Sigmoid colon (tissue), 6 donors: ENCODE measurements at regions not wholly inside any gene's neighbourhood (a gene's known extent, or its start where the extent isn't known, plus 50 kb on each side); places are given as distances from the start of the nearest gene placed in this dataset.

Experiments
- DNase-seq: peaks from one replicate; pipeline ENCODE4 v3.0.0-alpha.2; 2019
- H3K27ac ChIP-seq, 4 donors: fragments of 200-600 bp; sonication (generic); one replicate each; pipeline ENCODE4 v1.5.1; 2016 to 2019; ENCODE audit warnings: mild to moderate bottlenecking in 1 of 4
- H3K27me3 ChIP-seq, 3 donors: fragments of 200-600 bp; sonication (generic); one replicate each; pipeline ENCODE4 v1.5.1; 2019; ENCODE audit warnings: mild to moderate bottlenecking in 1 of 3
- H3K36me3 ChIP-seq, 4 donors: fragments of 200-600 bp; sonication (generic); one replicate each; pipeline ENCODE4 v1.5.1; 2016 to 2019
- H3K4me1 ChIP-seq, 4 donors: fragments of 200-600 bp; sonication (generic); one replicate each; pipeline ENCODE4 v1.5.1; 2017 to 2019
- H3K4me3 ChIP-seq, 4 donors: fragments of 200-600 bp; sonication (generic); one replicate each; pipeline ENCODE4 v1.5.1; 2017 to 2019; ENCODE audit warnings: mild to moderate bottlenecking in 2 of 4, moderate library complexity in 1 of 4
- H3K9me3 ChIP-seq, 4 donors: fragments of 200-600 bp in 3 of 4; sonication (generic) in 3 of 4; one replicate each; pipeline versions ENCODE4 v1.5.1 to v1.6.1; 2013 to 2019
- CTCF ChIP-seq, 4 experiments: fragments of 450-650 bp in 3 of 4; fragments of 200-600 bp in 1 of 4; IDR thresholded peaks; one replicate each; pipeline ENCODE4 v1.5.1; 2016 to 2019; ENCODE audit warnings: antibody characterized with exemption in 4 of 4, mild to moderate bottlenecking in 3 of 4, moderate library complexity in 2 of 4
- EP300 ChIP-seq, 4 donors: sonication (generic); formaldehyde crosslinking; IDR thresholded peaks; one replicate each; pipeline ENCODE4 v1.6.1; 2017; ENCODE audit warnings: antibody characterized with exemption in 4 of 4
- POLR2A ChIP-seq, 2 donors: fragments of 450-650 bp; IDR thresholded peaks; one replicate each; pipeline ENCODE4 v1.6.1; 2016; ENCODE audit warnings: antibody characterized with exemption in 2 of 2, mild to moderate bottlenecking in 2 of 2, moderate library complexity in 2 of 2
- POLR2AphosphoS5 ChIP-seq, 4 donors: sonication (generic); formaldehyde crosslinking; IDR thresholded peaks; one replicate each; pipeline ENCODE4 v1.6.1; 2017; ENCODE audit warnings: antibody characterized with exemption in 4 of 4
- WGBS, 2 donors: extraction: QIAGEN DNeasy Blood & Tissue Kit; methylation state at CpG; one replicate each; pipeline ENCODE4 v1.1.7; 2013; 5-methylcytosine and 5-hydroxymethylcytosine counted together
- intact Hi-C: fragments of 100-400 bp; cut with DNase I; formaldehyde crosslinking; loops from one replicate; pipeline ENCODE4 v1.15.1; 2023
- donor health status: healthy with polysubstance abuse.
- donor health status: healthy.

DNA sequence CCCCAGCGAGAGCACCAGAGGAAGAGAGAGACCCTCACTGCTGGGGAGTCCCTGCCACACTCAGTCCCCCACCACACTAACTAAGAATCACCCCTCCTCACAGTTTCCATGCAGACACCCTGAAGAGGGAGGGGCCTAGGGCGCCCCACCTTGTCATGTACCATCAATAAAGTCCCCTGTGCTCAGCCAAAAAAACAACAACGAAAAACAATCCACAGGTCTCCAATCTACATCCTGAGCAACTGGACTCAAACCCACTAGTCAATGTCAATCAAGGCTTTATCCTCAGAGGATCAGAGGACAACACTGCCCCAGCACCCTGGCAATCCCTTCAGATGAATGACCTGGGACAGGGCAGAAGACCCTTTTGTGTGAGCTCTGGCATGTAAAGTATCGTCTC is 210.1 kb upstream of the MSX2 start:
- TF ChIP-seq POLR2AphosphoS5 (IDR thresholded peaks at IDR 0.05): no peak
- no peak for TF ChIP-seq EP300 (IDR thresholded peaks at IDR 0.05)
- TF ChIP-seq POLR2A (IDR thresholded peaks at IDR 0.05): no peak
- no peak for TF ChIP-seq CTCF (IDR thresholded peaks at IDR 0.05)
- Histone ChIP-seq H3K27me3 (peaks cover 0 to 18% (median under 1%) of the 10 kb centered on the region in 3 donors), H3K36me3 (no peaks in the 10 kb centered on the region), H3K27ac (no peak overlapping the region), H3K4me1 (no peaks in the 10 kb centered on the region), H3K4me3 (no peak overlapping the region), H3K9me3 (no peaks in the 10 kb centered on the region)
- DNase-seq: no peak
- 80 to 86% methylated on average over 4 of the region's 4 CpGs for WGBS, 2 donors
- intact Hi-C loops: no loop called here

DNA sequence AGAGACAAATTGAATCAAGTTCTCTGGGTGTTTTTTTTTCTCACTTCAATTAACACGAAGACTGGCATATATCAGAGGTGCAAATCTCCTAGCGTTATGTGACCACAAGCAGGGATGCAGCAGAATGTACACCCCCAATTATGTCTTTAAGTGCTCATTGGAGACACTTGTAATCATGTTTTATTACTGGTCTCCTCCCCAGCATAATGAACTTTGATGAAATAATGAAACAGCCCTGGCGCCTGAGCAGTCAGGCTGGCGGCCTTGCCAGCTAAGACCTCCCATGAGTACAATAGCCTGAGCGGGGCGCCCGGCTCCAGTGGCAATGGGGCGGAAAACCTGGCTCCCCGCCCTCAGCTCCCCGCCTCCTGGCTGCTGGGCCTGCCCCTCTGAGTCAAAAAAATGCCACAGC is 209.4 kb upstream of the MSX2 start:
- DNase-seq: no peak
- intact Hi-C loops: no loop called here
- 29 to 74% methylated on average over 10 of the region's 10 CpGs for WGBS, 2 donors
- Histone ChIP-seq H3K27me3 (peaks cover 0 to 24% (median 6%) of the 10 kb centered on the region in 3 donors), H3K4me1 (no peaks in the 10 kb centered on the region), H3K36me3 (no peaks in the 10 kb centered on the region), H3K9me3 (no peaks in the 10 kb centered on the region), H3K4me3 (no peak overlapping the region), H3K27ac (no peak overlapping the region)
- TF ChIP-seq EP300 (IDR thresholded peaks at IDR 0.05) (no peak), CTCF (IDR thresholded peaks at IDR 0.05) (no peak), POLR2AphosphoS5 (IDR thresholded peaks at IDR 0.05) (no peak), POLR2A (IDR thresholded peaks at IDR 0.05) (no peak)

DNA sequence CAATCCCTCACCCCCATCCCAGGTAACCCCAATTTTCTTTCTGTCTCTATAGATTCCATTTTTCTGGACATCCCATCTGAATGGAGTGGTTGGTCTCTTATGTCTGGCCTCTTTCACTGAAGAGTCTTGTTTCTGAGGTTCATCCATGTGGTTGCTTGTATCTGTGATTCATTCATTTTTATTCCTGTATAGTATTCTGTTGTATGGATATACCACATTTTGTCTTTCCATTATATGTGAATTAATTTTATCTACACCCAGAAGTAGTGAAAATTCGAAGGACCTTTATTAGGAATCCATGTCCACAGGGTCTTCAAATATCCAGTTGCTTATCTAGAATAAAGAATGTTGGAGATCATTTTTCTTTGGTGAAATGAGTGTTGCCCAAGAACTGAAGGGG is 207.6 kb upstream of the MSX2 start:
- whole genome bisulfite sequencing, 2 donors: 71 to 76% methylated on average over 1 of the region's 1 CpG
- TF ChIP-seq POLR2A (IDR thresholded peaks at IDR 0.05): no peak
- TF ChIP-seq POLR2AphosphoS5 (IDR thresholded peaks at IDR 0.05): no peak
- no peak for TF ChIP-seq EP300 (IDR thresholded peaks at IDR 0.05)
- TF ChIP-seq CTCF (IDR thresholded peaks at IDR 0.05): no peak
- peaks cover 0 to 32% (median 6%) of the 10 kb centered on the region in 3 donors for H3K27me3 ChIP-seq
- H3K36me3 ChIP-seq: no peaks in the 10 kb centered on the region
- DNase-seq: no peak
- no peaks in the 10 kb centered on the region for H3K4me1 ChIP-seq
- intact Hi-C loops: no loop called here
- H3K4me3 ChIP-seq: no peak overlapping the region
- no peak overlapping the region for H3K27ac ChIP-seq
- no peaks in the 10 kb centered on the region for H3K9me3 ChIP-seq

DNA sequence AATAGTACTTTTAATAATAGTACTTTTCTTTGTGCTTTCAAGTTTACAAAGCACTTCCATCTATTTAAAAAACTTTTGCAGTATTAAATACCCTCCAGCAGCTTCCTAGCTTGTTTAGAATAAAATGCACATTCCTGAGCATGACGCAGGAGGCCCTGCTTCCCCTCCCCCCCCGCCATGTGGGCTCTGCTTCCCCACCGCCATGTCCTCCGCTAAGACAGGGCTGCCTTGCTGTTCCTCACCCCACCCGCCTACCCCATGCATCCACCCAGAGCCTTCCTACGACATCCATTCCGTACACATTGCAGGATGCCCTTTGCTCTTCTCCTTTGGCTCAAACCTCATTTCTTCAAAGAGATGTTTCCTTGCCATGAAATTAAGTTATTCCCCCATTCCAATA is 205.9 kb upstream of the MSX2 start:
- H3K4me1 ChIP-seq: no peaks in the 10 kb centered on the region
- intact Hi-C loops: no loop called here
- TF ChIP-seq EP300 (IDR thresholded peaks at IDR 0.05): no peak
- TF ChIP-seq POLR2AphosphoS5 (IDR thresholded peaks at IDR 0.05): no peak
- 69 to 76% methylated on average over 7 of the region's 7 CpGs for WGBS, 2 donors
- no peak for DNase-seq
- no peak overlapping the region for H3K4me3 ChIP-seq
- H3K27me3 ChIP-seq: peaks cover 0 to 32% (median 6%) of the 10 kb centered on the region in 3 donors
- no peak overlapping the region for H3K27ac ChIP-seq
- no peaks in the 10 kb centered on the region for H3K9me3 ChIP-seq
- no peaks in the 10 kb centered on the region for H3K36me3 ChIP-seq

DNA sequence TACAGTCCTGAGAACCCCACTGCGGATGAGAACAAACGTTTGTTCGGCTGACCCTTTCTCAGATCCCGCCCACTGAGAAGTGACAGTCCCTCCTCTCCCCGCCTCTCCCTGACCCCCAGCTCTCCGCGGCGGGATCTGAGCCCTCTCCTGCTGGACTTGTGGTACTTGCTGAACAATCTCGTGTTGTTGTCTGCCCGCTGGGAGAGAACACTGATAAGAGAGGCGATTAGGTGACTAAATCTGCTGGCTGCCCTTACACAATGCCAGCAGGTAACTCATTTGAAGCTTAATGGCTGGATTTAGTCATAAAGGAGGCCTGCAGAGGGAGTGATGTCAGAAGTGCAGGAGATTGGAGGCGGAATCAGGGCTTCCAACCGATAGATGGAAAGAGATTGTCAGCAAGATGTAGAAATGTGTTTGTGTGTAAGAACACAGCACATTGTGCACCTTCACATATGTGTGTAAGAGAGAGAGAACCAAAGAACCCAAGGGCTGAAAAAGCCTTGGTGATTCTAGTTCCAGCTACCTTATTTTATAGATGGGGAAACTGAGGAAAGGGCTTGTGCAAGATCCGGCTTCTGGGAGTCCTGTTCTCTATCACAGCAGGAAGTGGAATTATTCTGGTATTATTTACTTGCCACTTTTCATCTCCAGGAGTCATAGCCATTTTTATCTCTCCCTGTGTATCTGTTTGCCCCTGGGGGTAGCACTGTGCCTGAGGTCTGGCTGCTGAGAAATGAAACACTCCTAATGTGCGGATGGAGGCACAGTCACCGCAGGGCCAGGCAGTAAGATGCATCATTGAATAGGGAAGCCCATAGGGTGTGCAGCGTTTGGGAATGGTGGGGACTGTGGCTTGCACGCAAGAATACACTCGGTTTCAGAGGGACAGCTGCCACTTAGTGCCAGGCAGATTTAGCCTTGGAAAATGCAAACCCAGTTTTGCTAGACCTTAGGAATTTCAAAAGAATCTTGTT is 203.7 kb upstream of the MSX2 start:
- peaks cover 0 to 32% (median 6%) of the 10 kb centered on the region in 3 donors for H3K27me3 ChIP-seq
- no peak for DNase-seq
- no peak overlapping the region for H3K4me3 ChIP-seq
- TF ChIP-seq EP300 (IDR thresholded peaks at IDR 0.05) (no peak), POLR2A (IDR thresholded peaks at IDR 0.05) (no peak), POLR2AphosphoS5 (IDR thresholded peaks at IDR 0.05) (no peak), CTCF (IDR thresholded peaks at IDR 0.05) (no peak)
- no peaks in the 10 kb centered on the region for H3K4me1 ChIP-seq
- intact Hi-C loops: no loop called here
- no peaks in the 10 kb centered on the region for H3K36me3 ChIP-seq
- WGBS, 2 donors: 31 to 52% methylated on average over 19 of the region's 19 CpGs
- H3K27ac ChIP-seq: no peak overlapping the region
- H3K9me3 ChIP-seq: no peaks in the 10 kb centered on the region
